ENCODE measurements at regions not wholly inside any gene's neighbourhood (a gene's known extent, or its start where the extent isn't known, plus 50 kb on each side); places are given as distances from the start of the nearest gene placed in this dataset.
"Not testable (repeated sequence)": the region's sequence is repeated elsewhere in the genome, so short reads cannot be mapped to it uniquely, and the experiment has no call there.

- DNase-seq (ENCODE audit: low read depth) = not testable (repeated sequence)
Measured at GRCh38 chr2:212786088-212786487, 247.5 kb upstream of the ERBB4 start.

GRCh38 chr2:212777020-212777491, 238.5 kb upstream of the ERBB4 start:
- DNase-seq (ENCODE audit: low read depth) = peak; percentile 3

- no peak for DNase-seq (ENCODE audit: low read depth)
Measured at GRCh38 chr2:212773808-212774339, 235.3 kb upstream of the ERBB4 start.

GRCh38 chr2:212770240-212770639, 231.6 kb upstream of the ERBB4 start:
- DNase-seq (ENCODE audit: low read depth) = no peak

GRCh38 chr2:212766921-212767320, 228.3 kb upstream of the ERBB4 start:
- no peak for DNase-seq (ENCODE audit: low read depth)

GRCh38 chr2:212752730-212753351, 214.2 kb upstream of the ERBB4 start:
- DNase-seq (ENCODE audit: low read depth) = no peak

GRCh38 chr2:212745359-212745758, 206.8 kb upstream of the ERBB4 start:
- DNase-seq (ENCODE audit: low read depth) = no peak

- no peak for DNase-seq (ENCODE audit: low read depth)
Measured at GRCh38 chr2:212737392-212738172, 199.0 kb upstream of the ERBB4 start.

- DNase-seq (ENCODE audit: low read depth) = no peak
Measured at GRCh38 chr2:212736385-212736726, 197.8 kb upstream of the ERBB4 start.

- no peak for DNase-seq (ENCODE audit: low read depth)
Measured at GRCh38 chr2:212733273-212733672, 194.7 kb upstream of the ERBB4 start.

GRCh38 chr2:212732860-212733259, 194.3 kb upstream of the ERBB4 start:
- DNase-seq (ENCODE audit: low read depth) = no peak

GRCh38 chr2:212730994-212731393, 192.4 kb upstream of the ERBB4 start:
- DNase-seq (ENCODE audit: low read depth) = no peak

GRCh38 chr2:212728717-212729116, 190.1 kb upstream of the ERBB4 start:
- no peak for DNase-seq (ENCODE audit: low read depth)

GRCh38 chr2:212727751-212728150, 189.1 kb upstream of the ERBB4 start:
- DNase-seq (ENCODE audit: low read depth) = no peak

GRCh38 chr2:212726403-212726802, 187.8 kb upstream of the ERBB4 start:
- peak; percentile 9 for DNase-seq (ENCODE audit: low read depth)

- no peak for DNase-seq (ENCODE audit: low read depth)
Measured at GRCh38 chr2:212725180-212725579, 186.6 kb upstream of the ERBB4 start.

GRCh38 chr2:212723226-212723625, 184.6 kb upstream of the ERBB4 start:
- peak; percentile 9 for DNase-seq (ENCODE audit: low read depth)

- DNase-seq (ENCODE audit: low read depth) = no peak
Measured at GRCh38 chr2:212722046-212722445, 183.4 kb upstream of the ERBB4 start.

GRCh38 chr2:212721026-212721451, 182.4 kb upstream of the ERBB4 start:
- no peak for DNase-seq (ENCODE audit: low read depth)

GRCh38 chr2:212715411-212715810, 176.8 kb upstream of the ERBB4 start:
- DNase-seq (ENCODE audit: low read depth) = not testable (repeated sequence)

GRCh38 chr2:212713681-212714080, 175.1 kb upstream of the ERBB4 start:
- no peak for DNase-seq (ENCODE audit: low read depth)

GRCh38 chr2:212712991-212713390, 174.4 kb upstream of the ERBB4 start:
- DNase-seq (ENCODE audit: low read depth) = peak; percentile 34

GRCh38 chr2:212712466-212712865, 173.9 kb upstream of the ERBB4 start:
- DNase-seq (ENCODE audit: low read depth) = no peak
